ENCODE measurements at regions not wholly inside any gene's neighbourhood (a gene's known extent, or its start where the extent isn't known, plus 50 kb on each side); places are given as distances from the start of the nearest gene placed in this dataset.

- TF ChIP-seq CTCF (IDR thresholded peaks at IDR 0.05; ENCODE audit: insufficient read depth, low read length, poor library complexity, severe bottlenecking) = no peak
- no peak for TF ChIP-seq EZH2phosphoT487 (conservative IDR thresholded peaks at IDR 0.05; ENCODE audit: low read length)
These were observed 173.3 kb upstream of the ERBB4 start for GRCh38 chr2:212711856-212712255.
